ENCODE measurements at regions not wholly inside any gene's neighbourhood (a gene's known extent, or its start where the extent isn't known, plus 50 kb on each side); places are given as distances from the start of the nearest gene placed in this dataset.
"Not testable (repeated sequence)": the region's sequence is repeated elsewhere in the genome, so short reads cannot be mapped to it uniquely, and the experiment has no call there.

- ChIA-PET POLR2A (ENCODE audit: low non-redundant PET) (interaction anchor here (0.6 kb wide), 1 partner anchor 201 kb away, joined by 3 read pairs; no protein-coding TSS in a partner anchor), CTCF (interaction anchor here (0.5 kb wide), 1 partner anchor 187 kb away, joined by 4 read pairs; the partner anchor contains the start of gene USP2)
- no peak for DNase-seq (ENCODE audit: low spot score)
- TF ChIP-seq CTCF (conservative IDR thresholded peaks at IDR 0.05; ENCODE audit: low read depth): no peak
- H3K27ac ChIP-seq: no peak overlapping the region
These were observed 145.0 kb upstream of the THY1 start for GRCh38 chr11:119567688-119568582.

GRCh38 chr11:119566319-119566718, 143.3 kb upstream of the THY1 start:
- H3K27ac ChIP-seq: no peak overlapping the region
- no peak for DNase-seq (ENCODE audit: low spot score)
- TF ChIP-seq CTCF (conservative IDR thresholded peaks at IDR 0.05; ENCODE audit: low read depth): no peak
- ChIA-PET CTCF (no interaction called here), POLR2A (ENCODE audit: low non-redundant PET) (no interaction called here)

GRCh38 chr11:119565693-119566092, 142.7 kb upstream of the THY1 start:
- H3K27ac ChIP-seq; POLR2A ChIA-PET (ENCODE audit: low non-redundant PET); DNase-seq (ENCODE audit: low spot score): not testable (repeated sequence)
- CTCF ChIA-PET: interaction anchor here (0.9 kb wide), 1 partner anchor 76 kb away, joined by 4 read pairs; no protein-coding TSS in a partner anchor

- CTCF ChIA-PET: no interaction called here
- POLR2A ChIA-PET (ENCODE audit: low non-redundant PET): no interaction called here
- no peak for TF ChIP-seq CTCF (conservative IDR thresholded peaks at IDR 0.05; ENCODE audit: low read depth)
- H3K27ac ChIP-seq: no peak overlapping the region
- no peak for DNase-seq (ENCODE audit: low spot score)
These were observed 138.0 kb upstream of the THY1 start for GRCh38 chr11:119560961-119561360.

- ChIA-PET CTCF (interaction anchor here (0.6 kb wide), 1 partner anchor 75 kb away, joined by 3 read pairs; no protein-coding TSS in a partner anchor), POLR2A (ENCODE audit: low non-redundant PET) (no interaction called here)
- no peak for DNase-seq (ENCODE audit: low spot score)
- no peak for TF ChIP-seq CTCF (conservative IDR thresholded peaks at IDR 0.05; ENCODE audit: low read depth)
- H3K27ac ChIP-seq: no peak overlapping the region
These were observed 137.3 kb upstream of the THY1 start for GRCh38 chr11:119560291-119560690.

- ChIA-PET CTCF (no interaction called here), POLR2A (ENCODE audit: low non-redundant PET) (no interaction called here)
- no peak for TF ChIP-seq CTCF (conservative IDR thresholded peaks at IDR 0.05; ENCODE audit: low read depth)
These were observed 129.1 kb upstream of the THY1 start for GRCh38 chr11:119552106-119552485.

More at GRCh38 chr11:119552106-119552485, 129.1 kb upstream of the THY1 start:
- no peak overlapping the region for H3K27ac ChIP-seq
- no peak for DNase-seq (ENCODE audit: low spot score)
